Activated effector memory CD4-positive, alpha-beta T cell treated with Interleukin-2 at 50 U/mL for 16 hours (primary cell): ENCODE measurements at regions not wholly inside any gene's neighbourhood (a gene's known extent, or its start where the extent isn't known, plus 50 kb on each side); places are given as distances from the start of the nearest gene placed in this dataset.

Source experiments
- DNase-seq: peaks from one replicate; pipeline ENCODE4 v3.0.0-alpha.2; 2020

- no peak for DNase-seq
Observed at GRCh38 chr1:82219841-82220240, 419.1 kb downstream of the ADGRL2 start.

GRCh38 chr1:82218846-82219245 is 418.1 kb downstream of the ADGRL2 start:
- DNase-seq: no peak

- no peak for DNase-seq
Observed at GRCh38 chr1:82215853-82216175, 415.1 kb downstream of the ADGRL2 start.

GRCh38 chr1:82215056-82215852 is 414.5 kb downstream of the ADGRL2 start:
- no peak for DNase-seq

GRCh38 chr1:82214606-82215005 is 413.9 kb downstream of the ADGRL2 start:
- DNase-seq: no peak

- no peak for DNase-seq
Observed at GRCh38 chr1:82197606-82198005, 396.9 kb downstream of the ADGRL2 start.

GRCh38 chr1:82195245-82195644 is 394.5 kb downstream of the ADGRL2 start:
- no peak for DNase-seq

DNA sequence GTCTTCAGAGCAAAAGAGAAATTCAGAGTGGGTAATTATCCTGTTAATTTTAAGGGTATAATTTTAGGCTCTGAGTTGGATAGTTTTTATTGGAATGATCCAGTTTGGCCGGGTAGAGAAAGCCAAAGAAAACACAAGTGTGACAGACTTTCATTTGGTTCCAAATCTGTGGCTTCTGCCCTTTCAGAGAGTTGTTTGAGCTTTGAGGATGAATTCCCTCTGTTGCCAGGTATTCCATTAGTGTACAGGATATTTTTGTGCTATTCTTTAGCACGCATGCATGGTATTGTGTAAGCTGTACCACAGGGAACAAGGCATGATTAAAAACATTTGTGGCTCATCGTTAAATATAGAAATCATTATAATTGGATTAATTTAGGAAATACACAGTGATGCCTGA is 384.4 kb downstream of the ADGRL2 start:
- DNase-seq: no peak

- DNase-seq: no peak
Observed at GRCh38 chr1:82181846-82182245, 381.1 kb downstream of the ADGRL2 start.

- no peak for DNase-seq
Observed at GRCh38 chr1:82179131-82179530, 378.4 kb downstream of the ADGRL2 start.

- DNase-seq: no peak
Observed at GRCh38 chr1:82177192-82177591, 376.5 kb downstream of the ADGRL2 start.

GRCh38 chr1:82171955-82172354 is 371.2 kb downstream of the ADGRL2 start:
- no peak for DNase-seq

GRCh38 chr1:82168482-82168881 is 367.7 kb downstream of the ADGRL2 start:
- no peak for DNase-seq

DNA sequence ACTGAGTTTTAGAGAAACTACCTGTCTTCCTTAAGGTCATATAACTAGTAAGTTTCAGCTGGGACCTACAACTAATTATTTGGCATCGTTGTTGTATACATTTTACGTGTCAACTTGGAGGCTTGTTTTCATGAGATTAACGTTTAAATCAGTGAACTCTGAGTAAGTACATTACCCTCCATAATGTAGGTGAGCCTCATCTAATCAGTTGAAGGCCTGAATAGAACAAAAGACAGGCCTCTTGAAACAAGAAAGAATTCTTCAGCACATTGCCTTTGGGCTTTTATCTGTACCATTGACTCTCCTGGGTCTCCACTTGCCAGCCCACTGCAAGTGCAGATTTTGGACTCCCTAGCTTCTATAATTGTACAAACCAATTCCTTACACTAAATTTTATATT is 364.6 kb downstream of the ADGRL2 start:
- no peak for DNase-seq

- no peak for DNase-seq
Observed at GRCh38 chr1:82162486-82163420, 362.0 kb downstream of the ADGRL2 start.

GRCh38 chr1:82161700-82162141 is 361.0 kb downstream of the ADGRL2 start:
- no peak for DNase-seq

DNA sequence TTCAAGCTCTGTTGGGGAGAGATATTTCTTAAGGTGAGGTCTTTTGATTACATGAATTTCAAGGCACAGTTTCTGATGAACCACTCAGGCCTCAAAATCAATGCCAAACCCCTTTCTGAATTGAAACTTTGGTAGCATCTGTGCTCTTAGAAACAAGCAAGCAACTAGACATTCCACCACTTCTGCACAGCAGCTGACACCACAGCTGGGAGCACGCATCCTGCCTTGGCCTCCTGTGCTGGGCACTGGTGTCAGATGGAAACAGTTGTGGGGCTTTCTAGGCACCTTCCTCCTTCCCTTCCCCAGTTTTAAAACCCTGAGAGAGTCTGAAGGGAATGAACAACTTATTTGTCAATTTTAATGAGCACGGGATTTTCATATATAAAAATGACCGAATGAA is 360.2 kb downstream of the ADGRL2 start:
- DNase-seq: no peak

- DNase-seq: no peak
Observed at GRCh38 chr1:82160036-82160435, 359.3 kb downstream of the ADGRL2 start.

DNA sequence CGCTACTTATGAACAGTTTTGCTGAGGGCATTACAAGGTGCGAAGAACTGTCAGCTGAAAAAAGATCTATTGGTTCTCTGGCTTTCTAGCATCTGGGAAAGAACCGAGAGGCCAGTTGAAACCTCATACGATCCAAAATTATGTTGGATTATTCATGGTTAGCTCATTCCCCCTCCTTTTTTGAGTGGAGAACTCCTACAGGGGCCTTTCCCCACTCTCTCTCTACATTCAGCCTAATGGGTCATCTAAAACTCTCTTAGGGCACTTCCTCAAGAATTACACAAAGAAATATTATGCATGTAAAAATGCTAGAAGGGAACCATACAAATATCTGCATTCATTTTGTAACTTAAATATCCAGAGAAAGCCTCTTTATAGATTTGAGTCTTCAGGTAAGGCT is 358.2 kb downstream of the ADGRL2 start:
- no peak for DNase-seq

- no peak for DNase-seq
Observed at GRCh38 chr1:82154219-82154970, 353.7 kb downstream of the ADGRL2 start.

GRCh38 chr1:82153752-82154151 is 353.0 kb downstream of the ADGRL2 start:
- DNase-seq: no peak

GRCh38 chr1:82153272-82153629 is 352.5 kb downstream of the ADGRL2 start:
- DNase-seq: no peak
